UCSD-AML1 (cell line): ENCODE measurements at regions not wholly inside any gene's neighbourhood (a gene's known extent, or its start where the extent isn't known, plus 50 kb on each side); places are given as distances from the start of the nearest gene placed in this dataset.
"Not testable (repeated sequence)": the region's sequence is repeated elsewhere in the genome, so short reads cannot be mapped to it uniquely, and the experiment has no call there.

ENCODE experiments used
- DNase-seq: peaks from one replicate; lab custom pipeline; 2025; ENCODE audit not compliant: unreplicated experiment; lab: John Stamatoyannopoulos, UW

DNA sequence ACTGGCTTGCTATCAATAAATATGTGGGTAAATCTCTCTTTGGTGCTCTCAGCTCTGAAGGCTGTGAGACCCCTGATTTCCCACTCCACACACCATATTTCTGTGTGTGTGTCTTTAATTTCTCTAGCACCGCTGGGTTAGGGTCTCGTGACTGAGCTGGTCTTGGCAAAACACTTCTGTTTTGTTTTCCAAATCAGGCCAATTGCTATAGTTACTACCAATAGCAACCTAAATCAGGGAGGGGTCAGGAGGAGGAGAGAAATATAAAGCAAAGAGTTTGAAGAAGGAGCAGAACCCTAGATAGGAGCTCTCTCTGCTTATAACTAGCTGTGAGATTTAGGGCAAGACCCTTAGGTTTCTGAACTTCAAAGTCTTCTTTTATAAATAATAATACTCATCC is 250.5 kb upstream of the IGFBP7 start:
- DNase-seq: no peak

DNA sequence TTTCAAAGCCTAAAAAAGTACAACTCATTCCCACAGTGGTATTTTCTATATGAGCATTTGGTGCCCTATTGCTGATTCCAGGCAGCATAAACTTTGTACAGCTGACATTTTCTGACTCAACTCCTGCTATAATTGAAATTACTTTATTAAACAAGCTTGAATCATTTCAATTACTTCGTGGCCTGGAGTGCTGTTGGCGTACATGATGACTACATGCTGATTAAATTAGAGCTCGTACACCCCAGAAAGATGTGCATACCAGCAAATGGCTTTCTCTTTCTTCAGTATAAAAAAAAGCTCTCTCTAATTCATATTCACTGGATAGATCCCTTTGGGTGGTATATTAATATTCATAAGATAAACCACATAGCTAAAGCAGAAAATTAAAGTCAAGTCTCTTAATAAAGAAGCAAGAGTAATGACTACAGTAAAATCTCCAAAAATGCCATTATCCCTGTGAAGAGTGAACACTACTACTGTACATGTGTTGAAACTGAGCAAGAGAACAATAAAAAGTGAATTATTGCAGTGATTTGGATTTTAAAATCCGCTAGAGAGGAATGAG is 245.0 kb upstream of the IGFBP7 start:
- DNase-seq: no peak

DNA sequence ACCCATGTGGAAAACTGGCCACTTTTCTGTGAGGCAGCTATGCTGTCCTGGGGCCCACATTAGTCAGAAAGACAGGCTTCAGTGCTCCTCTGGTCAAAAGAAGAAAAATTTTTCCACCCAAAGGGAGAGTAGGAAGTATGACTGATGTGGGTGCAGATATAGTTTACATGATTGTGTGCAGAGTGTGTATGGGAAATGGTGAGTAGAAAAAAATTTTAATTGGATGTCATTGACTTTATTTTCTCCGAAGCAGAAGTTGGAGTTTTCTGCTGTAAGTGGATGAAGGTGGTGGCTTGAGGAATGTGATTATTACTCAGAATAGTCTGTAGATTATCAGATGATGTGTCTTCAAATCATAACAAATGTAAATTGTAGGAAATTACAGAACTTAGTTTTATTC is 241.5 kb upstream of the IGFBP7 start:
- DNase-seq: no peak

- DNase-seq: no peak
Observed at GRCh38 chr4:57344296-57344695, 234.1 kb upstream of the IGFBP7 start.

GRCh38 chr4:57342411-57342810 is 232.2 kb upstream of the IGFBP7 start:
- DNase-seq: no peak

DNA sequence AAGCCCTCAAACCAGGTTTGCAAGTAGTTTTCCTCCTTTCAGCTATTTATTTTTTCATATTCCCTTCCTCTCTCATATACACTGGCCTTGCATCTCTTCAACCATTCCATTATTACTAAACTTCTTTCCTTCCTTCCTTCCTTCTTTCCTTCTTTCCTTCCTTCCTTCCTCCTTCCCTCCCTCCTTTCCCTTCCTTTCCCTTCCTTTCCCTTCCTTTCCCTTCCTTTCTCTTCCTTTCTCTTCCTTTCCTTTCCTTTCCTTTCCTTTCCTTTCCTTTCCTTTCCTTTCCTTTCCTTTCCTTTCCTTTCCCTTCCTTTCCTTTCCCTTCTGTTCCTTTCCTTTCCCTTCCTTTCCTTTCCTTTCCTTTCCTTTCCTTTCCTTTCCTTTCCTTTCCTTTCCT is 228.7 kb upstream of the IGFBP7 start:
- DNase-seq: not testable (repeated sequence)

DNA sequence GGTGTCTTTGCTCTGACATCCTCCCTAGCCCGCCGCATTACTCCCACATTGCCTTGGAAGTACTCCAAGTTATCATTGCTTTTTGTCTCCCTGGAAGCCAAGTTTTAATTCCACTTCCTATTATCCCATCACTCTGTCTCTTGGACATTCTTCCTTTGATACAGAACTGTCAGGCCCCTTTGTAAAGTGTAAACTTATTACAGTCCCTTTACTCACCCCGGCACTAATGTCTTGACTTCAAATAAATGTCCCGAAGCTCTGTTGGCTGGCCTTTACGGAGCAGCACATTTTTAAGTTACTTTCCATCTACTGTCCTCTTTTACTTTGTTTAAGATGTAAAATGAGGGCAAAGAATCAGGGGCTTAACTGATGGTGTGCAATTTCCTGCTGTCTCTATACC is 223.5 kb upstream of the IGFBP7 start:
- no peak for DNase-seq

- no peak for DNase-seq
Observed at GRCh38 chr4:57331959-57332358, 221.8 kb upstream of the IGFBP7 start.

GRCh38 chr4:57329279-57329678 is 219.1 kb upstream of the IGFBP7 start:
- DNase-seq: no peak

GRCh38 chr4:57324673-57325307 is 214.6 kb upstream of the IGFBP7 start:
- no peak for DNase-seq

DNA sequence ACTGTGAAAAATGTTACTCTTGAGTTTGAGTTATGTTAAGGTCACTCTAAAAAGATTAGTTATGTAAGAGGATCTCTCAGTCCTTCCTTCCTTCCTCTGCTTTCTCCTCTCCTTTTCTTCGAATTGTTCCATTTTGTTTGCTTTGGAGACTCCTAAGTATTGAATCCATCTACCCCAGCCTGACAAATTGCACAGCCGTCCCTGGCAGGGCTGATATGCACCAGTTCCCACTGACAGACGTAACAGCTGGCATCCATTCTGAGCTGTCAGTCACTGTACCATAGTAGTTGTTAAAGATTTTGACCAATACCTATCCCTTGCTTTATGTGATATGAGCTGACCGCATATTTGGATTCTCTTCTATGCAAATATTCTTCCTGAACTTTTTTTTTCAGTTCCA is 210.7 kb upstream of the IGFBP7 start:
- no peak for DNase-seq

DNA sequence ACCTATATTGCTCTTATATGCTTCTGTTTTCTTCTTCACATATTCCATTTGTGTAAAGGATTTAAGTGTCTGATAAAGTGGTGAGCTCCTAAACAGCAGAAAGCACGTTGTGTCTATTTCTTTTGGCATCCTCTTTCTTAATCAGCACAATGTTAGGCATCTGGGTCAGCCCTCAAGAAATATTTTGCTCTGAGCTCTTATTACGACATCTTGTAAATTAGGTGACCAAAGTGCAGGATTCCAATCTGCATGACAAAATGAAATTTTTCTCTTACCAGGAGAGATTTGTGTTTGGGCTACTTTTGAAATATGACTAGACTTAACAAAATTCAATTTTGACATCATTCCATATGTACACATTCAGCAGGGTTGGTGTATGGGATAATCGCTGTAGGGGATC is 210.0 kb upstream of the IGFBP7 start:
- no peak for DNase-seq

DNA sequence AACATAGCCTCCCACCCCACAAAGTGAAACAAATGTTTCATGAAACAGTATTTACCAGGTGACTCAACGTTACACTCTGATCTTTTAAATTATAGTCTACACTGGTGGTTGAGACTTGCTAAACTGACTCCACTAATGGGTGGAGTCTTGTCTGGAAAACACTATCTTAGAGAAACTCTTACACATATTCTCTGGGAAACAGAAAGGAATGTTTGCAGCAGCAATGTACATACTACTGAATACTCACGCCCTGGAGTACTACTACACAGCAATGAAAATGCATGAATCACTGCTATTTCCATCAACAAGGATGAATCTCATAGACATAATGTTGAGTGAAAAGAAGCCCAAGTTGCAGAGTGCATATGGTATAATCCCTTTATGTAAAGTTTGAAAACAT is 208.5 kb upstream of the IGFBP7 start:
- DNase-seq: no peak

DNA sequence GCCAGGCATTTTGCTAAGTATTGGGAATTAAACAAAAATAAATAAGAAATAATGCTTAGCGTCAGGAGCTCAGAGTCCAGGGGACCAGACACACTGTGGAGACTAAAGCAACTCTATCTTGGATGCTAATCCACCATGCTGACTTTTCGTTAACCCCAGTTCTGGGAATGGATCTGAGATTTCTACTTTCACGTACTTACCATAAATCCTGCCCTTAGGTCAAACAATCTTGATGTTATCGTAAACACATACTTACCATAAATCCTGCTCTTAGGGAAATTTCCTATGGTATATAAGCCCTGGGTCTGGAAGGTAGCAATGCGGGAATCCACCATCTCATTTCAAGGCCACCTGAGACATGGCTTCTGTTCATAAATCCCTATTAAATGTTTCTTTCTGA is 204.5 kb upstream of the IGFBP7 start:
- no peak for DNase-seq

- no peak for DNase-seq
Observed at GRCh38 chr4:57312296-57312695, 202.1 kb upstream of the IGFBP7 start.

DNA sequence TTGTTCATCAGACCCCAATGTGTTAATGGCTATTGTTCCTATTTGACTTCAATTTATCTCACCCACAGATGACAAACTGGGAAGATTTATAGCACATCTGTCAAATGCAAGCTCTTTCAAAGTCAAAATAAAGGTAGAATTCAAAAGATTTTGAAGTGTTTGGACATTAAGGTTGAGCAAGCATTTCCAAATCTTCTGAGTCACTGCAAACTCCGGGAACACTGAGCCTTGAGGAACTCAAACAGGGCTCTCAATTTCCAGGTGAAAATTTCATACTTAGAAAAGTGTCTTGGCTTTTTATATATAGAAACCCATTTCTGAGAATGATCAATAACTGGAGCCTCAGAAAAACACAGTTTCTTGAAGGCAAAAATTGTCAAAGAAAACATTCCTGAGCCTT is 199.5 kb upstream of the IGFBP7 start:
- DNase-seq: no peak

GRCh38 chr4:57308301-57308700 is 198.1 kb upstream of the IGFBP7 start:
- DNase-seq: no peak

- DNase-seq: no peak
Observed at GRCh38 chr4:57305836-57306235, 195.7 kb upstream of the IGFBP7 start.

DNA sequence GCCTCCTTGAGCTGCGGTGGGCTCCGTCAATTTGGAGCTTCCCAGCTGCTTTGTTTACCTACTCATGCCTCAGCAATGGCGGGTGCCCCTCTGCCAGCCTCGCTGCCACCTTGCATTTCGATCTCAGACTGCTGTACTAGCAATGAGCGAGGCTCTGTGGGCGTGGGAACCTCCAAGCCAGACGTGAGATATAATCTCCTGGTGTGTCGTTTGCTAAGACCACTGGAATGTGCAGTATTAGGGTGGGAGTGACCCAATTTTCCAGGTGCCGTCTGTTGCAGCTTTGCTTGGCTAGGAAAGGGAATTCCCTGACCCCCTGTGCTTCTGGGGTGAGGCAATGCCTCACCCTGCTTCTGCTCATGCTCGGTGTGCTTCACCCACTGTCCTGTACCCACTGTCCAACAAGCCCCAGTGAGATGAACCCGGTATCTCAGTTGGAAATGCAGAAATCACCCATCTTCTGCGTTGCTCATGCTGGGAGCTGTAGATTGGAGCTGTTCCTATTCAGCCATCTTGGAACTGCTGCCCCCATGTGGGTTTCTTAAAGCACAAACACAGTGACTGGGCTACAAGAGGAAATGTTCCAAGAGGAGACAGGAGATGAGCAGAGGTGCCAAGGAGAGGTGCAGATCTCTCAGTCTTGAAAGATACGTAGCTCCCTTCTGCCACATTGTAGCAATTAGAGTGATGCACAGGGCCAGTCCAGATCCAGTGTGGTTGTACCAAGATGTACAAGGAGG is 193.0 kb upstream of the IGFBP7 start:
- no peak for DNase-seq

DNA sequence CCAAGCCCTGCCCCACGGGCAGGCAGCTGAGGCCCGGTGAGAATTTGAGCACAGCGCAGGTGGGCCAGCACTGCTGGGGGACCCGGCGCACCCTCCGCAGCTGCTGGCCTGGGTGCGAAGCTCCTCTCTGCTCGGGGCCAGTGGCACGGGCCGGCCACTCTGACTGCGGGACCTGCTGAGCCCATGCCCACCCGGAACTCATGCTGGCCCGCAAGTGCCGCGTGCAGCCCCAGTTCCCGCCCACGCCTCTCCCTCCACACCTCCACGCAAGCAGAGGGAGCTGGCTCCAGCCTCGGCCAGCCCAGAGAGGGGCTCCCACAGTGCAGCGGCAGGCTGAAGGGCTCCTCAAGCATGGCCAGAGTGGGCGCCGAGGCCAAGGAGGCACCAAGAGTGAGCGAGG is 190.1 kb upstream of the IGFBP7 start:
- not testable (repeated sequence) for DNase-seq

DNA sequence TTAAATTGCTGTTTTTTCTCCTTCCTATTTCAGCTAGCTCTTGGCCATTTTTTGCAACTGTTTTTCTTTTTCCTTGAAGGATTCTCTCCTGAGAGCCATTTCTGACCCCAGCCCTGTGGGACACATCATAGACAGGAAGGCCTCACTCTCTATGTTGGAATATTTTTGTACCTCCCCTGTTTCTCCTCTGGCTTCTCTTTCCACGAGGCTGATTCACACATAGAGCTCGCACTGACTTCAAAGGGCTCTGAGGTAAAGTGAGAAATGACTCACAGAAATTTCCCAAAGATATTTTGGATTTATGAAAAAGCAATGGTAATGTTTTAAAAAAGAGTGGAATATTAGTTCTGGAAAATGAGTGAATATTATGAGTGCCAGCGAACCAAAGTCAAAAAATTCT is 181.7 kb upstream of the IGFBP7 start:
- DNase-seq: no peak
